ENCODE measurements at regions not wholly inside any gene's neighbourhood (a gene's known extent, or its start where the extent isn't known, plus 50 kb on each side); places are given as distances from the start of the nearest gene placed in this dataset.

DNA sequence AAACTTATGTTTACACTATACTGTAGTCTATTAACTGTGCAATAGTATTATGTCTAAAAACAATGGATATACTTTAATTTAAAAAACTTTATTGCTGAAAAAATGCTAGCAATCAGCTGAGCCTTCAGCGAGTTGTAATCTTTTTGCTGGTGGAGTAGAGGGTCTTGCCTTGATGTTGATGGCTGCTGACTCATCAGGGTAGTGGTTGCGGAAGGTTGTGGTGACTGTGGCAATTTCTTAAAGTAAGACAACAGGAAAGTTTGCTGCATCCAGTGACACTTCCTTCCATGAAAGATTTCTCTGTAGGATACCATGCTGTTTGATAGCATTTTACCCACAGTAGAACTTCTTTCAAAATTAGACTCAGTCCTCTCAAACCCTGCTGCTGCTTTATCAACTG is 234.7 kb upstream of the CSF3R start:
- DNase-seq (ENCODE audit: low spot score): no peak

DNA sequence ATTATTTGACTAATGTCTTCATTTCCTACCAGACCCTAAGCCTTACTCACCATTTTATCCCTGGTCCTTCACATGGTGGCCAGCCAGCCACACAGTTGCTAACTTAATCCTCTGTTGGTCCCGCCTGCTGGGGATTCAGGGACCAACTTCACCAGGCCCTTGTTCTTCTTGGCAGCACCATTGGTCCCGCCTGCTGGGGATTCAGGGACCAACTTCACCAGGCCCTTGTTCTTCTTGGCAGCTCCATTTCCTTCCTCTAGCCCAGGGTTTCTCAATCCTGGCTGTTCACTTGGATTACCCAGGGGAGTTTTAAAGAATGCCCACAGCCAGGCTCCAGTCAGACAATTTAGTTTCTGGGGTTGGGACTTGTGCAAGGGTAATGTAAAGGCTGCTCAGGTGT is 233.1 kb upstream of the CSF3R start:
- no peak for DNase-seq (ENCODE audit: low spot score)

DNA sequence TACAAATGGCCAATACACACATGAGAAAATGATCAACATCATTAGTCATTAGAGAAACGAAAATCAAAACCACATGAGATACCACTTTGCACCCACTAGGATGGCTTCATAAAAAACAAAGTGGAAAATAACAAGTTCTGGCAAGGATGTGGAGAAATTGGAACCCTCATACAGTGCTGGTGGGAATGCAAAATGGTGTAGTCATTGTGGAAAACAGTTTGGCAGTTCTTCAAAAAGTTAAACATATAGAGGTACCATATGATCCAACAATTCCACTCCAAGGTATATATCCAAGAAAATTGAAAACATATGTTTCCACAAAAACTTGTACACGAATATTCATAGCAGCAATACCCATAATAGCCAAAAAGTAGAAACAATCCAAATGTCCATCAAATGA is 231.6 kb upstream of the CSF3R start:
- DNase-seq (ENCODE audit: low spot score): no peak

GRCh38 chr1:36711480-36711879 is 228.8 kb upstream of the CSF3R start:
- DNase-seq (ENCODE audit: low spot score): no peak

DNA sequence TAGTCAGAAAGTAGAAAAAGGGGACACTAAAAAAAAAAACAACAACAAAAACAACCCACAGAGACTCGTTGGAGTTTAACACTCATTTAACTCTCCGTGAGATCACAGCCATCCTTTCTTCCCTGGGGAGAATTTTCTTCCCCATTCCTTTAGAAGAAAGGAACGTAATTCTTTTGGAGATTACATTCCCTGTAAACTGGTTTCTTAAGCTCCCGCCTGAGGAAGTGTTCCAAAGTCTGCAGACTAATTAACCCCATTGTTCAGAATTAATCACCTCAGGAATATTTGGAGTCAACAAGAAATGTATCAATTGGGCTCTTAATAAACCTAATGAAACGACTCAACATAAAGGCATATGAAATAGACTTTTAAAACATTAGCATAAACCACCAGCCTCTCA is 228.2 kb upstream of the CSF3R start:
- DNase-seq (ENCODE audit: low spot score): no peak

- DNase-seq (ENCODE audit: low spot score): no peak
These were observed 227.3 kb upstream of the CSF3R start for GRCh38 chr1:36709869-36710481.

GRCh38 chr1:36708587-36708986 is 225.9 kb upstream of the CSF3R start:
- DNase-seq (ENCODE audit: low spot score): no peak

DNA sequence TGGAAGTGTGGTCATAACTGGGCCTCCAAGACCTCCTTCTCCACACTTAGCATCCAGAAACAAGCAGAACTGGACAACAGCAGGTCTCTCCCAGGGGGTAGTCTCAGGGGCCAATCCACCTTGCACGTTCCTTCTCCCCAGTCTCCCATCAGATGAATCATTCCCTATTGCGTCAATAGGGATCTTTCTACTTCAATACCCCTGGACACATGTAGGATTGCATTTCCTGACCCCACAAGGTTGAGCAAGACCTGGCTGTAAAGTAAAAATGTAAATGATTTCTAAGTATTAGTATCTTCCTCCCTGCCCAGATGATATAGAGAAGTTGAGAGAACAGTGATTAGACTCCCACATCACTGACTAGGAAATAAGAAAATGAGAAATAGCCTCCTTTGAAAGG is 224.5 kb upstream of the CSF3R start:
- no peak for DNase-seq (ENCODE audit: low spot score)

- DNase-seq (ENCODE audit: low spot score): no peak
These were observed 223.7 kb upstream of the CSF3R start for GRCh38 chr1:36706416-36706815.

- no peak for DNase-seq (ENCODE audit: low spot score)
These were observed 222.9 kb upstream of the CSF3R start for GRCh38 chr1:36705629-36706028.

GRCh38 chr1:36703526-36704208 is 221.0 kb upstream of the CSF3R start:
- peak; percentile 87 for DNase-seq (ENCODE audit: low spot score)

DNA sequence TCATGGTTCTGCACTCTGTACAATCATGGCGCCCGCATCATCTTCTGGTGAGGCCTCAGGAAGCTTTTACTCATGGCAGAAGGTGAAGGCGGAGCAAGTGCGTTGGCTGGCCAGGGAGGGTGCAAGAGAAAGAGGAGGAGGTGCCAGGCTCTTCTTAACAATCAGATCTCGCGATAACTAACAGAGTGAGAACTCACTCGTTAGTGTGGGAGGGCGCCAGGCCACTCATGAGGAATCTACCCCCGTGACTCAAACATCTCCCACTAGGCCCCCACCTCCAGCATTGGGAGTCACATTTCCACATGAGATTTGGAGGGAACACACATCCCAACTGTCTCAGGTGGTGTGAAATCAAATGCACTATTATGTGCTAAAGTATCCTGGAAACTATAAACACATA is 220.2 kb upstream of the CSF3R start:
- DNase-seq (ENCODE audit: low spot score): no peak

DNA sequence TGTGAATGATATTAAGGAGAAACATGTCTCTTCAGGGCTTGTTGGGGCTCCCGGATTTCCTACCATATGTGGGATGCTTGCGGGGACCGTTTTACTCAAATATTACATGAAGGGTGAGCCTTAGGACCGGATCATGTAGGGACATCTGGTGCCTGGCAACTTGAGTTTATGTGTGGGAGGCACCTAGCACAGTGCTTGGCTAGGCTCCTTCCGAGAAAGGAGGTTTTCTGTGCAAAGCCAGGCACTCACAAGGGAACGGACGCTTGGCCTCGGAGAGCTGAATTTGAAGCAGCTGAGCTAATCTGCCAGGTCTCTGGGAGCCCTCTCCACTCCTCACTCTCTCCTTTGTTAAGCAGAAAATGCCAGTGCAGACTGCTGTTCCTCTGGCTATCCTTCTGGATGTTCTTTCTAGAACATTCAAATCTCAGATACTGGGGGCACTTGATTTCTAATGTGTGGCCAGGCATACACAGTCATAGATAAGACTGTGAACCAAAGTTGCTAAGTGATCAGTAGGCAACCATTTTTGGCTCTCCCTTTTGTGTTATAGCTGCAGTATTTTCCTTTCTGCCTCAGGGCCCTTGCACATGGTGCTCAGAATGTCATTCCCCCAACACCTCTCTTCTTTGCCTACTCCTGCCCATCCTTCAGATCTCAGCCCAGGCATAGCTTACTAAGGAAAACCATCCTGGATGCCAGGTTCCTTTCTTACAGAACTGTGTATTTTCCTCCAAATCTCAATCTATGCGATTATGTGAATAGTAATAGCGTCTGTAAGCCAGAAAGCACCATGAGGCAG is 216.6 kb upstream of the CSF3R start:
- DNase-seq (ENCODE audit: low spot score): no peak

DNA sequence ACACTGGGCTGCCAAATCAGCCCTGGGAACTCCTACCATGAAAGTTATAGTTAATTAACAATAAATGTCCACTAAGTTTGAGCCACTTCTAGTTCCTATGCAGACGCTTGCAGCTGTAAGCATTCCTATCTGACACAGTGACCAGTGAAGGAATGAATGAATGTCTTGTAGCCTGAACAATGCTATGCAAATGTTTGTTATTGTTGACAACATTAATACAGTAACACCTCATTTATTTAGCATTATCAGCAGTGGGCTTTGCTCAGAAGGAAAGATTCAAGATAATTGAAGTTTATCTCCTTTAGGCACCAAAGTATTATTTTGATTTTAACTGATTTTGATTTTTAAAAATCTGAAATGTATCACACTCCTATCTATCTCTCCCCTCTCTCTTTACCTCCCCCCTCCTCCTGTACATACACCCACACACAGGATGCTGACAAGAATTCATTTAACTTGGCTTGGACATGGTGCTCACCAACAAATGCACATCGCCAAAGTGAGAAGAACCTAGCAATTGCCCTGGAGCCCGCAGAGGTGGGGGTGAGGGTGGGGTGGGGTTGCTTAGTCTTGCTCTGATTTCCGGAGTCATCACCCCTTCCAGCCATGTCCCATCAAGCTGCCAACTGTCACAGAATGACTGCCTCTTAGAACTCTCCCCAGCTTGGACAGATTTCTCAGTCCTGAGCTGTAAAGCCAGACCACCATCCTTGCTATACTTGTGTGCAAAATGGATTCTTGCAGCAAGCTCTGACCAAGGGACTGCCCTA is 215.3 kb upstream of the CSF3R start:
- no peak for DNase-seq (ENCODE audit: low spot score)

DNA sequence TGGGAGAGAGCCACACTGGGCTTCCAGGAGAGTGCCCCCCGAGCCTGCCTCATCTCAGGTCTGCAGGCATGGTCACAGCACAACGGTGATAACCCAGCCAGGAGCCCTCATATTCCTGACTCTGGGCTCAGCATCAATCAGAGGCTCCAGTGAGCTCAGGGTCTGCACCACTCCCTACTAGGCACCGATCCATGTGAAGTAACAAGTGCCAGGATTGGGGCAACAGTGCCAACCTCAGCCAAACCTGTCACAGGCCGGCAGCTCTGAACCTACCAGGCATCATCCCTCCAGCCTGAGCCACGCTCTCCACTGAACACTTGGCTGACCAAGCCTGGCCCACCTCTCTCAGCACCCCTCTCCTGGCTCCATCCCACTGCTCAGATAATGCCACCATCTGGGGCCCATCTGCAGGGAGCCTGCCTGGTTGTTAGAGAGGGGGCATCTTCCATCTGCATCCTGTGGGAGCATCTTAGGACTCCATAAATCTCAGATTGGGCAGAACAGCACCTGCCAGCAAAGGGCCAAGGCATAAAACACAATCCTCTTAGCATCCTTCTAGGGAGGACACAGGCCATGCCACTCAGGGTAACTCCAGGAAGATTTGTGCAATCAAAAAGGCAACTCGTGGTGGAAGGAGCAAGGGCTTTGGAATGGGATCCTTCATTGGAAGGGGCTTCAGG is 213.7 kb upstream of the CSF3R start:
- DNase-seq (ENCODE audit: low spot score): no peak

DNA sequence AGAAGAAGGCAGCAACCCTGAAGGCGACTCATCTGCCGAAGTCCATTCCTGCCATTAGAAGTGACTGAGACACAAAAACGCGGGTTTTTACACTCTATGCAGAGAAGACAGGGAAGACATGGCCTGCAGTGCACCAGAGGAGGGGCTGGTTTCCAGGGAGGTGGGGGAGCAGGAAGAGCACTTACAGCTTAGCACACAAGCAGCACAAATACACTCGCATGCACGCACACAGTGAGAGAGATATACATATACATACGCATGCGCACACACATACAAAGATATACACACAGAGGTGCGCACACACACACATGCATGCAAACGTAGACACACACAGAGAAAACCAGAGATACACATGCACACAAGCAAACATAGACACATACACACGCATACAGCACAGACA is 210.9 kb upstream of the CSF3R start:
- no peak for DNase-seq (ENCODE audit: low spot score)

DNA sequence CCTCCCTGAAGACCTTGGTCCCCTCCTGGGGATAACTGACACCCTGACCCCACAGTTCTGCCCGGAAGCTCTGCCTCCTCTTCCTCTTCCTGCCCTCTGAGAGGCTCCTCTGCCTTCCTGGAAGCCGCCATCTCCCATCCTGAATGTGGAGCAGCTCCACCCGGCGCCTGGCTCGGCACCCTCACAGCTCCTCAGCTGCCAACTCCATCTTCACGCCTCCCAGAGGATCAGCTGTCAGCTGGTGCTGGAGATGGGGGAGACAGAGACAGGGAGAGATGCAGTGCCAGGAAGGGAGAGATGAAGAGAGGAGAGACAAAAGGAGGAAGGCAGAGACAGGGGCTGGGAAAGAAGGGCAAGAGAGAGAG is 210.4 kb upstream of the CSF3R start:
- no peak for DNase-seq (ENCODE audit: low spot score)

GRCh38 chr1:36692465-36693160 is 209.9 kb upstream of the CSF3R start:
- DNase-seq (ENCODE audit: low spot score): no peak

GRCh38 chr1:36691374-36691773 is 208.7 kb upstream of the CSF3R start:
- no peak for DNase-seq (ENCODE audit: low spot score)

- no peak for DNase-seq (ENCODE audit: low spot score)
These were observed 207.3 kb upstream of the CSF3R start for GRCh38 chr1:36689992-36690391.

DNA sequence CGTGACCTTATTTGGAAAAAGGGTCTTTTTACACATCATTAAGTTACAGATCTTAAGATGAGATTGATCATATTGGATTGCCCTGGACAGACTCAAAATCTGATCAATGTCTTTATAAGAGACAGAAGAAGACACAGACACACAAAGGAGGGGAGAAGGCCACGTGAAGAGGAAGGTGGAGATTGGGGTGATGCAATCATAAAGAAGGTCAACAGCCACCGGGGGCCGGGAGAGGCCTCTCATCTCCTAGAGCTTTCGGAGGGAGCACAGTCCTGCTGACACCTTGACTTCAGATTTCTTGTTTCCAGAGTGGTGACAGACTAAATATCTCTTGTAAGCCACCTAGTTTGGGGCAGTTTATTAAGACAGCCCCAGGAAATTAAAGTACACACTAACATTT is 204.6 kb upstream of the CSF3R start:
- DNase-seq (ENCODE audit: low spot score): no peak
